Rectal smooth muscle tissue (tissue), 1 donor: ENCODE measurements at regions not wholly inside any gene's neighbourhood (a gene's known extent, or its start where the extent isn't known, plus 50 kb on each side); places are given as distances from the start of the nearest gene placed in this dataset.

Experiments
- H3K27ac ChIP-seq: one replicate; pipeline ENCODE4 v1.7.0; 2013; ENCODE audit warnings: low read depth, low read length, inconsistent platforms
- H3K27me3 ChIP-seq: one replicate; pipeline ENCODE4 v1.7.0; 2013; ENCODE audit warnings: low read length; ENCODE audit not compliant: control insufficient read depth, insufficient read depth
- H3K36me3 ChIP-seq: one replicate; pipeline ENCODE4 v1.7.0; 2013; ENCODE audit warnings: low read length; ENCODE audit not compliant: control insufficient read depth, insufficient read depth
- H3K4me1 ChIP-seq: one replicate; pipeline ENCODE4 v1.7.0; 2013; ENCODE audit warnings: low read length; ENCODE audit not compliant: control insufficient read depth, insufficient read depth
- H3K4me3 ChIP-seq: one replicate; pipeline ENCODE4 v1.7.0; 2013; ENCODE audit warnings: low read length
- H3K9ac ChIP-seq: one replicate; pipeline ENCODE4 v1.7.0; 2013; ENCODE audit warnings: low read length

- Histone ChIP-seq H3K9ac (no peak overlapping the region), H3K4me3 (no peak overlapping the region), H3K27me3 (no peaks in the 10 kb centered on the region), H3K27ac (no peak overlapping the region), H3K36me3 (no peaks in the 10 kb centered on the region), H3K4me1 (peaks cover 7% of the 10 kb centered on the region)
Measured at GRCh38 chr9:88236511-88237478, 98.5 kb upstream of the SPATA31C2 start.

- H3K27me3 ChIP-seq, result no peaks in the 10 kb centered on the region
Measured at GRCh38 chr9:88235615-88236014, 97.3 kb upstream of the SPATA31C2 start.

DNA sequence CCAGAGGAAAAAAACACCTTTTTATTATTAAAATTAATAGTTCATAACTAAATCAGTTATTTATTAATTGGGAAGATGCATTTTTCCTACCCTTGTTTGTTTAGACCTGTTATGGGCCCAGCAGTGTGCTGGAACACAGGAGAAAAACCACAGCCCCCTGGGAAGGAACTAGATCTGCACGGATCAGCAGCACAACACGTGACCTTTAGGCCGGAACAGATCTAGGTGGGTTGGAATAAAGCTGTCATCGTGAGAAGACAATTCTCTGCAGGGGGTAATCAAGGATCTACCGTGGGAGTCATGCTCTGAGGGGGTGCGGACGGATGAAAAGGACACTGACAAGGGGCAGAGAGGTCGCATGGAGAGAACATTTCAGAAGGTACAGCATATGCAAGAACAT lies 95.8 kb upstream of the SPATA31C2 start:
- H3K9ac ChIP-seq, result no peak overlapping the region

More at GRCh38 chr9:88235615-88236014, 97.3 kb upstream of the SPATA31C2 start:
- no peak overlapping the region for H3K27ac ChIP-seq
- peaks cover 7% of the 10 kb centered on the region for H3K4me1 ChIP-seq
- H3K36me3 ChIP-seq, result no peaks in the 10 kb centered on the region
- H3K9ac ChIP-seq, result no peak overlapping the region
- H3K4me3 ChIP-seq, result no peak overlapping the region

DNA sequence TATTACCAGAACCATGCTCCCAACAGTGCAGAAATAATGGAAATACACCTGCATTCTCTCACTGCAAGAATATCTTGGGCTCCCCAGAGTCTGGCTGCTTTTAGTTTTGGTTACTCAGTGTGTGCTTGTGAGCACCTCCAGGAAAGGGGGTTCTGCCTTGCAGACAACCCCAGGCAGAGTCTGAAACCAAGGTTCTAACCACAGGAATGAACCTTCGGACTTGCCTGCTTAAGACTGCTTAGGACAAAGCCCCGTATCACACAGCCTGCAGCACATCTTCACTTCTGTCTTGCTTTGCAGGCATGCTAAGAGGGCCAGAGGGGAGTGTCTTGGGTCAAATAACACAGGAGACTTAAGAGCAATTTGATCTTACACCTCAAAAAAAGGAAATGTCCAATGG lies 94.8 kb upstream of the SPATA31C2 start:
- H3K36me3 ChIP-seq, result no peaks in the 10 kb centered on the region
- H3K9ac ChIP-seq, result no peak overlapping the region
- H3K27ac ChIP-seq, result no peak overlapping the region
- H3K4me3 ChIP-seq, result no peak overlapping the region
- H3K4me1 ChIP-seq, result peaks cover 7% of the 10 kb centered on the region
- H3K27me3 ChIP-seq, result no peaks in the 10 kb centered on the region

More for the DNA sequence above, 95.8 kb upstream of the SPATA31C2 start:
- no peaks in the 10 kb centered on the region for H3K27me3 ChIP-seq
- H3K36me3 ChIP-seq, result no peaks in the 10 kb centered on the region
- H3K4me1 ChIP-seq, result peaks cover 7% of the 10 kb centered on the region
- no peak overlapping the region for H3K4me3 ChIP-seq
- H3K27ac ChIP-seq, result no peak overlapping the region

GRCh38 chr9:88230612-88231011 lies 92.3 kb upstream of the SPATA31C2 start:
- Histone ChIP-seq H3K9ac (no peak overlapping the region), H3K27ac (no peak overlapping the region), H3K36me3 (no peaks in the 10 kb centered on the region), H3K4me3 (no peak overlapping the region), H3K27me3 (no peaks in the 10 kb centered on the region), H3K4me1 (no peaks in the 10 kb centered on the region)

- no peaks in the 10 kb centered on the region for H3K27me3 ChIP-seq
Measured at GRCh38 chr9:88229434-88229833, 91.2 kb upstream of the SPATA31C2 start.

DNA sequence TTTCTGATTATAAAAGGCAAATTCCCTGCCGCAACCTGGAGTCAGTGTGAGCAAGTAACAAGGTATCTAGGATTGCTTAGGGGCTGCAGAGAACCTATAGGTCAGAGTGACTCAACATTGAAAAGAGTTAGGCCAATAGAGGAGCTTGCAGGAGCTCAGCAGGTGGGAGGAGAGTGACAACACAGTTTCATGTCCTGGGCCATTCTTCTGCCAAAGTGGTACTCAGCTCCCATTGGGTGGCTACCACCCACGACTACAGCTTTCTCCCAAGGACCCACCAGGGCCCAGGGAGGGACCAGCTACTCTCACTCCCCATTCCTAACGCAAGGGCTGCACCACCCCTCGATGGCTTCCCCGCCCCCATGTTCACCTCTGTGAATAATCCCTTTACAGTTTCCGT lies 86.7 kb upstream of the SPATA31C2 start:
- Histone ChIP-seq H3K27me3 (no peaks in the 10 kb centered on the region), H3K36me3 (no peaks in the 10 kb centered on the region), H3K4me1 (no peaks in the 10 kb centered on the region), H3K4me3 (no peak overlapping the region), H3K9ac (no peak overlapping the region), H3K27ac (no peak overlapping the region)

More at GRCh38 chr9:88229434-88229833, 91.2 kb upstream of the SPATA31C2 start:
- Histone ChIP-seq H3K27ac (no peak overlapping the region), H3K36me3 (no peaks in the 10 kb centered on the region), H3K9ac (no peak overlapping the region), H3K4me3 (no peak overlapping the region), H3K4me1 (no peaks in the 10 kb centered on the region)

DNA sequence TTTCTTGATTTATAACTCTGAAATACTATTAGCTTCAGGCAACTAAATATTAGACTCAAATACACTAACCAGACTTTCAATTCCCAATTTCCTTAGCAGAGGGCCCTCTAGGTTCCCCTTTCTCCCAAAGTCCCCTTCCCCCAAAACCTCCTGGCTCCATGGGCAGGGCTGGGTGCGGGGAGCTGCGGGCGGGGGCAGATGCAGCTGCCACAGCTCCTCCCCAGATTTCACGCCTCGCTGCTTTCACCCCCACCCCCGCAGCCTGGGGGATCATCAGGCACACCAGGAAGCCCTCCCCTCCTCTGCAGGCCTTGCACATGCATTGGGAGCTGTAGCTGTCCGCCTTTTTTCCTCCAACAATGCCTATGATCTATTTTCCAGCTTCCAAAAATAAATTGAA lies 82.8 kb upstream of the SPATA31C2 start:
- Histone ChIP-seq H3K27ac (no peak overlapping the region), H3K27me3 (no peaks in the 10 kb centered on the region), H3K4me1 (no peaks in the 10 kb centered on the region), H3K4me3 (no peak overlapping the region), H3K9ac (no peak overlapping the region), H3K36me3 (no peaks in the 10 kb centered on the region)

DNA sequence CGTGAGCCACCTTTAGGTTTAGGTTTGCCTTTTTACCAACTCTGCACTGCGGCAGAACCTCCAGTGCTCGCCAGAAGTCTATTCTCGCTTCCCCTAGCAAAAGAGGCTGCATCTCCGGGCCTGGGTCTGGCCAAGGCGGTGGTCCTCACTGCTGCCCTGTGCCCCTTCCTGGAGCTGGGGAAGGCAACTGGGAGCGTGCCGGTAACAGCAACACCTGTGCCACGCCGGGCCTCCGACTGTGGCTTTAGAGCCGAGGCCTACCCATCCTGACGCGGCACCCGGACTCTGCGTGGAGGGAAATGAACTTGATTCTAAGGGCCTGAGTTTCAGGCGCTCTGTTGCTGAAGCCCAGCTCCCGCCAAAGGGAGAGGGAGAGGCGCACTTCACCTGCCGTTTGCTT lies 82.4 kb upstream of the SPATA31C2 start:
- Histone ChIP-seq H3K36me3 (no peaks in the 10 kb centered on the region), H3K27me3 (no peaks in the 10 kb centered on the region), H3K4me3 (no peak overlapping the region), H3K27ac (no peak overlapping the region), H3K4me1 (no peaks in the 10 kb centered on the region), H3K9ac (no peak overlapping the region)

GRCh38 chr9:88219601-88220000 lies 81.3 kb upstream of the SPATA31C2 start:
- Histone ChIP-seq H3K36me3 (no peaks in the 10 kb centered on the region), H3K27me3 (no peaks in the 10 kb centered on the region), H3K4me3 (no peak overlapping the region), H3K27ac (no peak overlapping the region), H3K4me1 (no peaks in the 10 kb centered on the region), H3K9ac (no peak overlapping the region)

DNA sequence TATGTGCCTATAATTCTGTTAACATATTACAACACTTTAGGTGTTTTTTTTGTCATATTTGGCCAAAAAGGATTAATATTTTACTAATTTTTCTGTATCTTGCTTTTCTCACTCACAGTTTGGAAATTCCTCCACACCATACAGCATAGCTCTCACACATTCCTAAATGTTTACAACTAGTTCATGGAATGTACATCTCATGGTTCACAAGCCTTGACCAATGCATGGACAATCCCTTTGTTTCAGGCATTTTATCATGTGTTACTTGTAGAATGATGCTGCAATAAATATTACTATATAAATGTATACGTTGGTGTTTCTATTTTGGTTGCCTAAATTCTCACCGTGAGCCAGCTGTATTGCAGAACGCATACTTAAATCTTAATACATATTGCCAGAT lies 80.5 kb upstream of the SPATA31C2 start:
- no peak overlapping the region for H3K4me3 ChIP-seq
- no peaks in the 10 kb centered on the region for H3K27me3 ChIP-seq
- no peak overlapping the region for H3K27ac ChIP-seq
- no peak overlapping the region for H3K9ac ChIP-seq
- no peaks in the 10 kb centered on the region for H3K36me3 ChIP-seq
- no peaks in the 10 kb centered on the region for H3K4me1 ChIP-seq

- no peak overlapping the region for H3K27ac ChIP-seq
- H3K27me3 ChIP-seq, result no peaks in the 10 kb centered on the region
- no peak overlapping the region for H3K9ac ChIP-seq
- H3K36me3 ChIP-seq, result no peaks in the 10 kb centered on the region
- H3K4me1 ChIP-seq, result no peaks in the 10 kb centered on the region
- H3K4me3 ChIP-seq, result no peak overlapping the region
Measured at GRCh38 chr9:88216126-88216995, 78.1 kb upstream of the SPATA31C2 start.
